SU-DHL-6 (cell line): ENCODE measurements at regions not wholly inside any gene's neighbourhood (a gene's known extent, or its start where the extent isn't known, plus 50 kb on each side); places are given as distances from the start of the nearest gene placed in this dataset.

Experiments
- H2AFZ ChIP-seq: fragments of 200-600 bp; sonication (generic); 2 replicates; pipeline ENCODE4 v1.6.1; 2014; ENCODE audit warnings: low read depth, mild to moderate bottlenecking, moderate library complexity, mixed read lengths, antibody characterized with exemption, low read length; ENCODE audit not compliant: severe bottlenecking
- H3F3A ChIP-seq: fragments of 200-600 bp; shearing (Covaris generic); 2 replicates; pipeline ENCODE4 v1.6.0; 2016; ENCODE audit warnings: antibody characterized with exemption, mild to moderate bottlenecking; ENCODE audit not compliant: insufficient read depth
- H3K27ac ChIP-seq: fragments of 200-600 bp; sonication (generic); 2 replicates; pipeline ENCODE4 v1.5.1; 2016; ENCODE audit warnings: low read depth, mild to moderate bottlenecking, low read length, moderate library complexity, mixed read lengths
- H3K27me3 ChIP-seq: fragments of 200-600 bp; sonication (generic), shearing (Covaris generic); 2 replicates; pipeline ENCODE4 v1.6.0; 2014; ENCODE audit warnings: mild to moderate bottlenecking, low read length
- H3K36me3 ChIP-seq: fragments of 200-600 bp; sonication (generic); 2 replicates; pipeline ENCODE4 v1.6.1; 2014; ENCODE audit warnings: mild to moderate bottlenecking, low read length, mixed read lengths
- H3K4me2 ChIP-seq: fragments of 300-600, 200-600 bp; shearing (Covaris generic), sonication (generic); 2 replicates; pipeline ENCODE4 v1.6.0; 2014; ENCODE audit warnings: low read length, low read depth, mild to moderate bottlenecking; ENCODE audit not compliant: poor library complexity, severe bottlenecking
- H3K4me3 ChIP-seq: fragments of 200-600 bp; sonication (generic); 2 replicates; pipeline ENCODE4 v1.5.1; 2014; ENCODE audit warnings: antibody characterized with exemption, low read length, mild to moderate bottlenecking, mixed read lengths; ENCODE audit not compliant: insufficient read depth, poor library complexity, severe bottlenecking
- H3K79me2 ChIP-seq: fragments of 200-600 bp; sonication (generic); 2 replicates; pipeline ENCODE4 v1.6.1; 2014; ENCODE audit warnings: mild to moderate bottlenecking, low read length, moderate library complexity; ENCODE audit not compliant: insufficient read depth
- H3K9ac ChIP-seq: fragments of 200-600 bp; sonication (generic); 2 replicates; pipeline ENCODE4 v1.7.0; 2014; ENCODE audit warnings: mild to moderate bottlenecking, low read length
- H3K9me2 ChIP-seq: fragments of 200-600 bp; sonication (generic); replicated peaks from 2 replicates; pipeline ENCODE4 v1.6.1; 2014; ENCODE audit warnings: low read length; ENCODE audit not compliant: insufficient read depth
- H3K9me3 ChIP-seq: fragments of 200-600 bp; sonication (generic); 2 replicates; pipeline ENCODE4 v1.6.1; 2014; ENCODE audit warnings: low read length, mixed read lengths; ENCODE audit not compliant: insufficient read depth
- H4K20me1 ChIP-seq: fragments of 200-600 bp; sonication (generic); 2 replicates; pipeline ENCODE4 v1.6.1; 2014; ENCODE audit warnings: low read depth, mild to moderate bottlenecking, antibody characterized with exemption, low read length, moderate library complexity, mixed read lengths
- CTCF ChIP-seq: fragments of 200-600 bp; sonication (generic); IDR thresholded peaks from one replicate; pipeline ENCODE4 v1.5.1; 2017; ENCODE audit warnings: antibody characterized with exemption, mild to moderate bottlenecking, low read length, moderate library complexity; ENCODE audit not compliant: insufficient read depth, poor library complexity, severe bottlenecking
- EZH2phosphoT487 ChIP-seq: fragments of 200-600 bp; sonication (generic), shearing (Covaris generic); conservative IDR thresholded peaks from 2 replicates; pipeline ENCODE4 v1.6.1; 2018; ENCODE audit warnings: mild to moderate bottlenecking, antibody characterized with exemption, low read length, moderate library complexity, mixed read lengths

- H3K36me3 ChIP-seq, result no peaks in the 10 kb centered on the region
- H3F3A ChIP-seq, result no peaks in the 10 kb centered on the region
- no peak overlapping the region for H3K4me2 ChIP-seq
- TF ChIP-seq CTCF (no peak), EZH2phosphoT487 (no peak)
- no peaks in the 10 kb centered on the region for H4K20me1 ChIP-seq
- H3K9me2 ChIP-seq, result no peaks in the 10 kb centered on the region
- 0 out of 2 replicates have a peak, but pooled peaks cover 3% of the 10 kb centered on the region for H3K27me3 ChIP-seq
- no peaks in the 10 kb centered on the region for H3K9me3 ChIP-seq
- no peak overlapping the region for H3K27ac ChIP-seq
- H3K79me2 ChIP-seq, result no peaks in the 10 kb centered on the region
- H3K9ac ChIP-seq, result no peak overlapping the region
- H2AFZ ChIP-seq, result no peak overlapping the region
- H3K4me3 ChIP-seq, result no peak overlapping the region
Measured at GRCh38 chr11:11122749-11123148, 230.3 kb downstream of the CSNK2A3 start.

- no peaks in the 10 kb centered on the region for H3K79me2 ChIP-seq
- no peaks in the 10 kb centered on the region for H4K20me1 ChIP-seq
- no peak overlapping the region for H3K4me2 ChIP-seq
- no peaks in the 10 kb centered on the region for H3K36me3 ChIP-seq
- 0 out of 2 replicates have a peak, but pooled peaks cover 3% of the 10 kb centered on the region for H3K27me3 ChIP-seq
- H3K9ac ChIP-seq, result no peak overlapping the region
- no peak overlapping the region for H3K4me3 ChIP-seq
- no peak overlapping the region for H2AFZ ChIP-seq
- H3K9me3 ChIP-seq, result no peaks in the 10 kb centered on the region
- no peak overlapping the region for H3K27ac ChIP-seq
- H3K9me2 ChIP-seq, result no peaks in the 10 kb centered on the region
- TF ChIP-seq CTCF (no peak), EZH2phosphoT487 (no peak)
- H3F3A ChIP-seq, result no peaks in the 10 kb centered on the region
Measured at GRCh38 chr11:11119917-11120316, 233.1 kb downstream of the CSNK2A3 start.

GRCh38 chr11:11117730-11118129, 235.3 kb downstream of the CSNK2A3 start:
- Histone ChIP-seq H3K4me3 (no peak overlapping the region), H2AFZ (no peak overlapping the region), H3K9me3 (no peaks in the 10 kb centered on the region), H3K27ac (no peak overlapping the region), H3K4me2 (no peak overlapping the region), H3K27me3 (0 out of 2 replicates have a peak, but pooled peaks cover 1% of the 10 kb centered on the region), H3K36me3 (no peaks in the 10 kb centered on the region), H3K79me2 (no peaks in the 10 kb centered on the region), H4K20me1 (no peaks in the 10 kb centered on the region), H3K9ac (no peak overlapping the region), H3K9me2 (no peaks in the 10 kb centered on the region), H3F3A (no peaks in the 10 kb centered on the region)
- TF ChIP-seq EZH2phosphoT487 (no peak), CTCF (no peak)
